KMS-11 (cell line): ENCODE measurements at regions not wholly inside any gene's neighbourhood (a gene's known extent, or its start where the extent isn't known, plus 50 kb on each side); places are given as distances from the start of the nearest gene placed in this dataset.

Source experiments
- H2AFZ ChIP-seq: fragments of 200-600 bp; sonication (generic); 2 replicates; pipeline ENCODE4 v1.6.1; 2016; ENCODE audit warnings: antibody characterized with exemption, mixed run types, low read depth
- H3K27ac ChIP-seq: fragments of 200-600 bp; sonication (generic); 2 replicates; pipeline ENCODE4 v1.6.1; 2016; ENCODE audit warnings: mild to moderate bottlenecking, mixed run types
- H3K27me3 ChIP-seq: fragments of 200-600 bp; sonication (generic); 2 replicates; pipeline ENCODE4 v1.6.1; 2017; ENCODE audit warnings: mild to moderate bottlenecking, low read depth, mixed run types, moderate library complexity; ENCODE audit not compliant: insufficient read depth
- H3K36me3 ChIP-seq: fragments of 200-600 bp; sonication (generic); 2 replicates; pipeline ENCODE4 v1.6.1; 2017; ENCODE audit warnings: mild to moderate bottlenecking, mixed run types; ENCODE audit not compliant: insufficient read depth
- H3K4me1 ChIP-seq: fragments of 200-600 bp; sonication (generic); 2 replicates; pipeline ENCODE4 v1.6.1; 2016; ENCODE audit warnings: mild to moderate bottlenecking, low read depth, mixed run types; ENCODE audit not compliant: poor library complexity, severe bottlenecking
- H3K4me2 ChIP-seq: fragments of 200-600 bp; sonication (generic); 2 replicates; pipeline ENCODE4 v1.7.0; 2016; ENCODE audit warnings: mild to moderate bottlenecking, mixed run types
- H3K4me3 ChIP-seq: fragments of 200-600 bp; sonication (generic); IDR thresholded peaks from 2 replicates; pipeline ENCODE4 v1.6.1; 2017; ENCODE audit warnings: low read depth, low read length, mixed read lengths; ENCODE audit not compliant: insufficient read depth
- H3K79me2 ChIP-seq: fragments of 200-600 bp; sonication (generic); 2 replicates; pipeline ENCODE4 v1.6.1; 2016; ENCODE audit warnings: low read depth, mixed run types; ENCODE audit not compliant: insufficient read depth
- H3K9ac ChIP-seq: fragments of 200-600 bp; sonication (generic); 2 replicates; pipeline ENCODE4 v1.6.1; 2016; ENCODE audit warnings: mild to moderate bottlenecking, mixed run types
- H4K20me1 ChIP-seq: fragments of 200-600 bp; sonication (generic); 2 replicates; pipeline ENCODE4 v1.6.1; 2016; ENCODE audit warnings: mild to moderate bottlenecking, mixed run types; ENCODE audit not compliant: insufficient read depth
- CTCF ChIP-seq: fragments of 200-600 bp; sonication (generic); conservative IDR thresholded peaks from 2 replicates; pipeline ENCODE4 v1.6.1; 2017; ENCODE audit warnings: low read depth, mild to moderate bottlenecking, antibody characterized with exemption, low read length, moderate library complexity, mixed read lengths

- no peak overlapping the region for H3K27ac ChIP-seq
- TF ChIP-seq CTCF: no peak
Observed at GRCh38 chr2:239748811-239749210, 276.3 kb downstream of the NDUFA10 start.

GRCh38 chr2:239747771-239748170, 277.4 kb downstream of the NDUFA10 start:
- no peaks in the 10 kb centered on the region for H4K20me1 ChIP-seq
- H3K9ac ChIP-seq: no peak overlapping the region
- H3K27ac ChIP-seq: no peak overlapping the region
- no peak overlapping the region for H3K4me2 ChIP-seq
- peaks cover 3% of the 10 kb centered on the region; the same call in 1 of the 2 replicates for H3K27me3 ChIP-seq
- no peaks in the 10 kb centered on the region for H3K79me2 ChIP-seq
- no peaks in the 10 kb centered on the region for H3K4me1 ChIP-seq
- H2AFZ ChIP-seq: no peak overlapping the region
- no peak for TF ChIP-seq CTCF
- no peak overlapping the region for H3K4me3 ChIP-seq
- no peaks in the 10 kb centered on the region for H3K36me3 ChIP-seq

More at GRCh38 chr2:239748811-239749210, 276.3 kb downstream of the NDUFA10 start:
- Histone ChIP-seq H3K4me2 (no peak overlapping the region), H3K79me2 (no peaks in the 10 kb centered on the region), H2AFZ (no peak overlapping the region), H3K9ac (no peak overlapping the region), H3K27me3 (0 out of 2 replicates have a peak, but pooled peaks cover 3% of the 10 kb centered on the region), H3K36me3 (no peaks in the 10 kb centered on the region), H3K4me3 (no peak overlapping the region), H3K4me1 (no peaks in the 10 kb centered on the region), H4K20me1 (no peaks in the 10 kb centered on the region)

DNA sequence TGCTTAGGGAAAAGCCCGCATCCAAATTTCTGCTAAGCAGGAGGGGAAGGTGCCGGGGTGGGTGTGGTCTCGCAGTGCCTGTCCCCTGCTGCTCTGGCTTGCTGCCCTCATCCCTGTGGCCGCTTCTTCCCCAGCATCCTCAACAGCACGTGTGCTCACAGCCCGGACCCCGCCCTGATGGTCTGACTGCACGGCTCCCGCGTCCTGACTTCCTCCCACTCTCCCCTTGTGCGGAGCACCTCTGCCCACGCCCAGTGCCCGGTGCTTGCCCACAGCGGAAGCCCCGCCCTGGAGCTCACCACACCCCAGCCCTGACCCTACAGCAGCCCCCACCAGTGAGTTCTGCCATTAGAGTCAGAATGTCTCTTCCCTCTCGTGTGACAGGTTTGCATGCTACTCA, 277.9 kb downstream of the NDUFA10 start:
- H3K27ac ChIP-seq: no peak overlapping the region
- no peaks in the 10 kb centered on the region for H3K4me1 ChIP-seq
- H4K20me1 ChIP-seq: no peaks in the 10 kb centered on the region
- no peak overlapping the region for H2AFZ ChIP-seq
- no peak overlapping the region for H3K4me2 ChIP-seq
- no peaks in the 10 kb centered on the region for H3K79me2 ChIP-seq
- H3K36me3 ChIP-seq: no peaks in the 10 kb centered on the region
- H3K4me3 ChIP-seq: no peak overlapping the region
- TF ChIP-seq CTCF: no peak
- H3K27me3 ChIP-seq: peaks cover 3% of the 10 kb centered on the region; the same call in 1 of the 2 replicates
- H3K9ac ChIP-seq: no peak overlapping the region

- Histone ChIP-seq H4K20me1 (no peaks in the 10 kb centered on the region), H3K27me3 (peaks cover 3% of the 10 kb centered on the region; the same call in 1 of the 2 replicates), H3K4me1 (no peaks in the 10 kb centered on the region), H2AFZ (no peak overlapping the region), H3K79me2 (no peaks in the 10 kb centered on the region), H3K9ac (no peak overlapping the region), H3K4me3 (no peak overlapping the region), H3K36me3 (no peaks in the 10 kb centered on the region), H3K27ac (no peak overlapping the region), H3K4me2 (no peak overlapping the region)
- no peak for TF ChIP-seq CTCF
Observed at GRCh38 chr2:239746559-239747246, 278.4 kb downstream of the NDUFA10 start.
